Kidney (tissue), 13 donors: ENCODE measurements at regions not wholly inside any gene's neighbourhood (a gene's known extent, or its start where the extent isn't known, plus 50 kb on each side); places are given as distances from the start of the nearest gene placed in this dataset.

Source experiments
- DNase-seq, 5 donors: peaks; one replicate each; pipeline ENCODE4 v3.0.0-alpha.2; 2013 to 2020
- FAIRE-seq: peaks from 2 replicates; lab custom pipeline; 2012; peaks lifted over from hg19 to GRCh38; lab: Jason Lieb, UNC
- H3K27ac ChIP-seq, 2 donors: one replicate each; pipeline ENCODE4 v1.7.0; 2013; ENCODE audit warnings: low read depth in 2 of 2, low read length in 2 of 2, inconsistent platforms in 1 of 2
- H3K27me3 ChIP-seq: one replicate; pipeline ENCODE4 v1.7.1; 2013; ENCODE audit warnings: low read length, inconsistent platforms; ENCODE audit not compliant: control insufficient read depth, insufficient read depth
- H3K36me3 ChIP-seq, 3 donors: one replicate each; pipeline versions ENCODE4 v1.7.0 to v1.7.1; 2013; ENCODE audit warnings: low read length in 3 of 3, control low read depth in 1 of 3, inconsistent platforms in 1 of 3; ENCODE audit not compliant: insufficient read depth in 3 of 3, control insufficient read depth in 2 of 3
- H3K4me1 ChIP-seq, 3 donors: one replicate each; pipeline versions ENCODE4 v1.7.0 to v1.7.1; 2013; ENCODE audit warnings: low read length in 3 of 3, inconsistent platforms in 1 of 3, low read depth in 1 of 3; ENCODE audit not compliant: control insufficient read depth in 2 of 3, insufficient read depth in 2 of 3
- H3K4me3 ChIP-seq, 3 donors: one replicate each; pipeline versions ENCODE4 v1.7.0 to v1.8.1; 2013; ENCODE audit warnings: low read length in 3 of 3, control low read depth in 1 of 3, inconsistent platforms in 1 of 3
- H3K9ac ChIP-seq, 3 donors: one replicate each; pipeline versions ENCODE4 v1.7.0 to v1.7.1; 2013; ENCODE audit warnings: low read length in 3 of 3, control low read depth in 1 of 3, inconsistent platforms in 1 of 3
- H3K9me3 ChIP-seq, 3 donors: one replicate each; pipeline versions ENCODE4 v1.7.0 to v1.7.1; 2013; ENCODE audit warnings: low read length in 3 of 3, control low read depth in 1 of 3, inconsistent platforms in 1 of 3; ENCODE audit not compliant: control insufficient read depth in 2 of 3, insufficient read depth in 1 of 3
- CTCF ChIP-seq: IDR thresholded peaks from 3 replicates; pipeline ENCODE4 v1.5.1; 2012; ENCODE audit warnings: mild to moderate bottlenecking, moderate library complexity, borderline replicate concordance; ENCODE audit not compliant: insufficient read depth; ENCODE audit errors: extremely low read depth
- intact Hi-C: fragments of 100-400 bp; cut with DNase I; formaldehyde crosslinking; loops from one replicate; pipeline ENCODE4 v1.11.1; 2022
- donor health status: control.
- donor health status: control.
- donor health status: control.
- donor health status: control.
- donor health status: control.
- donor health status: DM: yes; HTN: yes; CAD: no.
- donor health status: Normal renal cell carcinoma (clear cell type).

- DNase-seq (no peak), FAIRE-seq (no peak)
- no peak overlapping the region for H3K27ac ChIP-seq
- no peaks in the 10 kb centered on the region for H3K4me1 ChIP-seq
- no peaks in the 10 kb centered on the region for H3K36me3 ChIP-seq
- H3K27me3 ChIP-seq = no peaks in the 10 kb centered on the region
- intact Hi-C loops = no loop called here
- TF ChIP-seq CTCF = no peak
- no peak overlapping the region for H3K9ac ChIP-seq
- H3K9me3 ChIP-seq = no peaks in the 10 kb centered on the region
- no peak overlapping the region for H3K4me3 ChIP-seq
Measured at GRCh38 chr12:32987512-32987911, 90.9 kb upstream of the PKP2 start.

GRCh38 chr12:32983968-32984367 lies 87.4 kb upstream of the PKP2 start:
- H3K36me3 ChIP-seq = no peaks in the 10 kb centered on the region
- H3K4me1 ChIP-seq = no peaks in the 10 kb centered on the region
- H3K4me3 ChIP-seq = no peak overlapping the region
- no peak for FAIRE-seq
- intact Hi-C loops = no loop called here
- H3K9me3 ChIP-seq = no peaks in the 10 kb centered on the region
- TF ChIP-seq CTCF = no peak
- DNase-seq = no peak
- no peak overlapping the region for H3K9ac ChIP-seq
- no peaks in the 10 kb centered on the region for H3K27me3 ChIP-seq
- H3K27ac ChIP-seq = no peak overlapping the region

- H3K9ac ChIP-seq = no peak overlapping the region
- H3K27me3 ChIP-seq = no peaks in the 10 kb centered on the region
- no peaks in the 10 kb centered on the region for H3K36me3 ChIP-seq
- H3K4me1 ChIP-seq = no peaks in the 10 kb centered on the region
- intact Hi-C loops = no loop called here
- no peak overlapping the region for H3K4me3 ChIP-seq
- no peak for TF ChIP-seq CTCF
- no peak for FAIRE-seq
- H3K9me3 ChIP-seq = no peaks in the 10 kb centered on the region
- DNase-seq = no peak
- no peak overlapping the region for H3K27ac ChIP-seq
Measured at GRCh38 chr12:32983332-32983731, 86.8 kb upstream of the PKP2 start.

GRCh38 chr12:32981139-32981538 lies 84.6 kb upstream of the PKP2 start:
- Histone ChIP-seq H3K4me1 (no peaks in the 10 kb centered on the region), H3K9ac (no peak overlapping the region), H3K4me3 (no peak overlapping the region), H3K27ac (no peak overlapping the region), H3K9me3 (no peaks in the 10 kb centered on the region), H3K36me3 (no peaks in the 10 kb centered on the region), H3K27me3 (no peaks in the 10 kb centered on the region)
- intact Hi-C loops = no loop called here
- no peak for TF ChIP-seq CTCF
- FAIRE-seq (no peak), DNase-seq (no peak)
